Mesendoderm (in vitro differentiated cells): ENCODE measurements at regions not wholly inside any gene's neighbourhood (a gene's known extent, or its start where the extent isn't known, plus 50 kb on each side); places are given as distances from the start of the nearest gene placed in this dataset. TPM values are rescaled to one million over a fixed set of nuclear protein-coding genes. Genes with fewer than 3 reads are reported as not detected.

Experiments used
- DNase-seq: peaks from one replicate; pipeline ENCODE4 v3.0.0; 2013
- H2AK5ac ChIP-seq: 2 replicates; pipeline ENCODE4 v1.6.1; 2013; ENCODE audit warnings: low read length, inconsistent platforms
- H2BK120ac ChIP-seq: 2 replicates; pipeline ENCODE4 v1.6.1; 2013; ENCODE audit warnings: low read depth, mild to moderate bottlenecking, low read length, moderate library complexity, mixed read lengths
- H2BK15ac ChIP-seq: replicated peaks from 2 replicates; pipeline ENCODE4 v1.6.1; 2013; ENCODE audit warnings: low read depth, mild to moderate bottlenecking, moderate library complexity
- H2BK5ac ChIP-seq: 2 replicates; pipeline ENCODE4 v1.6.1; 2013; ENCODE audit warnings: low read length, inconsistent platforms
- H3K18ac ChIP-seq: 2 replicates; pipeline ENCODE4 v1.6.1; 2013; ENCODE audit warnings: mild to moderate bottlenecking, low read length, mixed read lengths
- H3K23ac ChIP-seq: one replicate; pipeline ENCODE4 v1.6.1; 2013; ENCODE audit warnings: low read length
- H3K27ac ChIP-seq: 2 replicates; pipeline ENCODE4 v1.5.1; 2013; ENCODE audit warnings: low read depth, mild to moderate bottlenecking, inconsistent platforms, low read length, moderate library complexity
- H3K27me3 ChIP-seq: 2 replicates; pipeline ENCODE4 v1.6.1; 2013; ENCODE audit warnings: low read length, control low read depth, mild to moderate bottlenecking, inconsistent platforms; ENCODE audit not compliant: insufficient read depth, poor library complexity
- H3K36me3 ChIP-seq: 2 replicates; pipeline ENCODE4 v1.6.1; 2013; ENCODE audit warnings: low read length, inconsistent platforms; ENCODE audit not compliant: control insufficient read depth, insufficient read depth
- H3K4ac ChIP-seq: one replicate; pipeline ENCODE4 v1.6.1; 2013; ENCODE audit warnings: low read depth, mild to moderate bottlenecking, low read length, moderate library complexity
- H3K4me1 ChIP-seq: 2 replicates; pipeline ENCODE4 v1.6.1; 2013; ENCODE audit warnings: low read depth, low read length, inconsistent platforms; ENCODE audit not compliant: control insufficient read depth
- H3K4me2 ChIP-seq: 2 replicates; pipeline ENCODE4 v1.6.1; 2013; ENCODE audit warnings: low read length
- H3K4me3 ChIP-seq: 2 replicates; pipeline ENCODE4 v1.5.1; 2013; ENCODE audit warnings: mild to moderate bottlenecking, low read length
- H3K56ac ChIP-seq: one replicate; pipeline ENCODE4 v1.6.1; 2013; ENCODE audit warnings: low read length
- H3K79me1 ChIP-seq: 2 replicates; pipeline ENCODE4 v1.6.1; 2013; ENCODE audit warnings: low read length, inconsistent platforms
- H3K79me2 ChIP-seq: 2 replicates; pipeline ENCODE4 v1.6.1; 2013; ENCODE audit warnings: mild to moderate bottlenecking, low read length; ENCODE audit not compliant: control insufficient read depth, insufficient read depth
- H3K9ac ChIP-seq: 2 replicates; pipeline ENCODE4 v1.6.1; 2013; ENCODE audit warnings: low read length, inconsistent platforms
- H4K5ac ChIP-seq: one replicate; pipeline ENCODE4 v1.6.1; 2013; ENCODE audit warnings: low read length
- H4K8ac ChIP-seq: one replicate; pipeline ENCODE4 v1.6.1; 2013; ENCODE audit warnings: low read depth, mild to moderate bottlenecking, control low read depth, low read length, moderate library complexity
- WGBS: extraction: QIAGEN DNeasy Blood & Tissue Kit; methylation state at CpG from one replicate; pipeline ENCODE4 v1.1.7; 2013; ENCODE audit warnings: low lambda C conversion rate, missing lambda C conversion rate; ENCODE audit not compliant: insufficient coverage; ENCODE audit errors: extremely low coverage; 5-methylcytosine and 5-hydroxymethylcytosine counted together
- small RNA-seq: library from polyadenylated mRNA; stranded (forward); fragments of <200 nt; extraction: miRNeasy Mini kit (QIAGEN cat#:217004); gene quantifications from one replicate; pipeline ENCODE3, GENCODE V24; 2013; ENCODE audit not compliant: insufficient read depth

GRCh38 chr2:167322795-167323194, 434.5 kb downstream of the XIRP2 start:
- peaks cover 1% of the 10 kb centered on the region for H3K79me1 ChIP-seq
- no CpG with 5 or more reads among the region's 2 CpGs for WGBS
- no peak overlapping the region for H3K18ac ChIP-seq
- H3K4me3 ChIP-seq = no peak overlapping the region
- no peak overlapping the region for H2BK15ac ChIP-seq
- H3K4ac ChIP-seq = no peak overlapping the region
- no peak overlapping the region for H2BK120ac ChIP-seq
- H4K5ac ChIP-seq = no peak overlapping the region
- DNase-seq = no peak
- H3K27ac ChIP-seq = no peak overlapping the region
- no peaks in the 10 kb centered on the region for H3K79me2 ChIP-seq
- H3K9ac ChIP-seq = no peak overlapping the region
- no peak overlapping the region for H2BK5ac ChIP-seq
- no peaks in the 10 kb centered on the region for H3K27me3 ChIP-seq
- no peak overlapping the region for H3K4me2 ChIP-seq
- H3K56ac ChIP-seq = no peak overlapping the region
- no peaks in the 10 kb centered on the region for H3K4me1 ChIP-seq
- H4K8ac ChIP-seq = no peak overlapping the region
- H3K36me3 ChIP-seq = no peaks in the 10 kb centered on the region
- no peak overlapping the region for H3K23ac ChIP-seq
- H2AK5ac ChIP-seq = no peak overlapping the region

DNA sequence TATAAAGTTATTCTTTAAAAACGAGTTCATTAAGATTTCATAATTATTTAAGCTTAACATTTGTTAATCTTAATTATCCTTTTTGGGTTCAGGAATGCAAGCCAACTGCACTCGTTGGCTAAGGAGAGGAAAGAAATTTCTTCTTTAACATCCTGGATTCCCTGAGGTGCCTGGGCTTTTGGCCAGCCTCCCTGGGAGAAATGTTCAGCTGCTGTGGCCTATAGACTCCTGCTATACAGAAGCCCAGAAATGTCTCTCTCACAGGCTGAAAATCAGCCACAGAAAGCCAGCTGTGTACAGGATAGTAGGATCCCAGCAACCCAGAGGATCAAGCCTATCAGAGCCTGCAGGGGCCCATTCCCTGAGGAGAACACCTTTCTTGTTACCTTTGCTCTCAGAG, 430.3 kb downstream of the XIRP2 start:
- H3K4me1 ChIP-seq = no peaks in the 10 kb centered on the region
- no peak overlapping the region for H3K18ac ChIP-seq
- H3K4ac ChIP-seq = no peak overlapping the region
- no peak overlapping the region for H3K4me2 ChIP-seq
- no peak overlapping the region for H3K9ac ChIP-seq
- H3K27me3 ChIP-seq = no peaks in the 10 kb centered on the region
- H3K4me3 ChIP-seq = no peak overlapping the region
- no peak overlapping the region for H4K5ac ChIP-seq
- H2BK120ac ChIP-seq = no peak overlapping the region
- no CpG with 5 or more reads among the region's 2 CpGs for WGBS
- H2AK5ac ChIP-seq = no peak overlapping the region
- no peak overlapping the region for H3K56ac ChIP-seq
- H4K8ac ChIP-seq = no peak overlapping the region
- no peak overlapping the region for H3K27ac ChIP-seq
- DNase-seq = no peak
- peaks cover 1% of the 10 kb centered on the region for H3K79me1 ChIP-seq
- no peaks in the 10 kb centered on the region for H3K79me2 ChIP-seq
- H3K23ac ChIP-seq = no peak overlapping the region
- no peak overlapping the region for H2BK15ac ChIP-seq
- no peak overlapping the region for H2BK5ac ChIP-seq
- no peaks in the 10 kb centered on the region for H3K36me3 ChIP-seq

- no peaks in the 10 kb centered on the region for H3K79me1 ChIP-seq
- no peak overlapping the region for H3K56ac ChIP-seq
- no peak overlapping the region for H3K4ac ChIP-seq
- no peak overlapping the region for H4K5ac ChIP-seq
- H3K79me2 ChIP-seq = no peaks in the 10 kb centered on the region
- no peak overlapping the region for H3K27ac ChIP-seq
- H3K4me1 ChIP-seq = no peaks in the 10 kb centered on the region
- no peak overlapping the region for H2BK15ac ChIP-seq
- no peak overlapping the region for H2BK5ac ChIP-seq
- no peak overlapping the region for H4K8ac ChIP-seq
- no peak overlapping the region for H3K23ac ChIP-seq
- no peak overlapping the region for H3K4me3 ChIP-seq
- peak; percentile 75 for DNase-seq
- no peak overlapping the region for H3K9ac ChIP-seq
- H3K27me3 ChIP-seq = no peaks in the 10 kb centered on the region
- H2AK5ac ChIP-seq = no peak overlapping the region
- no CpG with 5 or more reads among the region's 1 CpG for WGBS
- H3K18ac ChIP-seq = no peak overlapping the region
- no peak overlapping the region for H3K4me2 ChIP-seq
- no peaks in the 10 kb centered on the region for H3K36me3 ChIP-seq
- H2BK120ac ChIP-seq = no peak overlapping the region
Observed at GRCh38 chr2:167310442-167310841, 422.2 kb downstream of the XIRP2 start.

Small RNA genes in the stretch of these regions (small RNA-seq; reads per million reads assigned to genes)
- gene RNU7-148P = not detected
